IPS DF 6.9 (cell line): ENCODE measurements at regions not wholly inside any gene's neighbourhood (a gene's known extent, or its start where the extent isn't known, plus 50 kb on each side); places are given as distances from the start of the nearest gene placed in this dataset.

Experiments
- DNase-seq: peaks from one replicate; pipeline ENCODE4 v3.0.0-alpha.2; 2013; ENCODE audit warnings: low read depth, low spot score
- H3K27ac ChIP-seq: one replicate; pipeline ENCODE4 v1.5.1; 2013; ENCODE audit warnings: low read length, control low read depth
- H3K27me3 ChIP-seq: 2 replicates; pipeline ENCODE4 v1.6.1; 2013; ENCODE audit warnings: mild to moderate bottlenecking, low read length; ENCODE audit not compliant: control insufficient read depth, insufficient read depth
- H3K36me3 ChIP-seq: 2 replicates; pipeline ENCODE4 v1.6.1; 2013; ENCODE audit warnings: low read length; ENCODE audit not compliant: control insufficient read depth, insufficient read depth
- H3K4me1 ChIP-seq: 2 replicates; pipeline ENCODE4 v1.6.1; 2013; ENCODE audit warnings: low read length; ENCODE audit not compliant: control insufficient read depth, insufficient read depth
- H3K4me3 ChIP-seq: 2 replicates; pipeline ENCODE4 v1.5.1; 2013; ENCODE audit warnings: mild to moderate bottlenecking, low read length
- H3K9me3 ChIP-seq: 2 replicates; pipeline ENCODE4 v1.6.1; 2013; ENCODE audit warnings: low read length, inconsistent platforms; ENCODE audit not compliant: control insufficient read depth, insufficient read depth
- WGBS: extraction: QIAGEN DNeasy Blood & Tissue Kit; methylation state at CpG from one replicate; pipeline ENCODE4 v1.1.7; 2013; ENCODE audit warnings: mixed read lengths, missing lambda C conversion rate; ENCODE audit not compliant: insufficient read length, insufficient coverage; 5-methylcytosine and 5-hydroxymethylcytosine counted together

- H3K4me3 ChIP-seq: no peak overlapping the region
- no CpG with 5 or more reads among the region's 17 CpGs for WGBS
- no peaks in the 10 kb centered on the region for H3K27me3 ChIP-seq
- no peak for DNase-seq
- no peak overlapping the region for H3K27ac ChIP-seq
- no peaks in the 10 kb centered on the region for H3K36me3 ChIP-seq
- H3K9me3 ChIP-seq: peaks cover 8% of the 10 kb centered on the region
- H3K4me1 ChIP-seq: no peaks in the 10 kb centered on the region
Measured at GRCh38 chr17:22570144-22570845, 878.0 kb downstream of the KCNJ18 start.

DNA sequence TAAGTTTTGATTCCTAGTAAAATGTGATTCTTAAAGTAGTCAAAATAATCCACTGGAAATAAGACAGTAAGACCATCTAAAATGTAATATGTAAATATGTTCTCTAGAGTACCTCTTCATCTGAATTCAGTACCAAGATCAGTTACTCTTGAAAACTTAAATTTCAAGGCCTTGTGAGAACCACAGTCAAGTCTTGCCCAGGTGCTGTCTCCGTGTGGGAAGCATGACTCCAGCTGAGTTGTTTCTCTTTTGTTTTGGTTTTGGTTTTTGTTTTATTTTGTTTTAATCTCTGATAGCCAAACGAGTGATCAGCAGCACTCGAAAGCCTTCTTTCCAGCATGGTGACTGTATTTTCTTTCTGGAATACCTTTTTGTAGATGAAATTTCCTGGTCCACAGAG, 907.0 kb downstream of the KCNJ18 start:
- Histone ChIP-seq H3K36me3 (no peaks in the 10 kb centered on the region), H3K27me3 (no peaks in the 10 kb centered on the region), H3K4me1 (no peaks in the 10 kb centered on the region), H3K4me3 (no peak overlapping the region), H3K9me3 (no peaks in the 10 kb centered on the region; the same call in 1 of the 2 replicates), H3K27ac (no peak overlapping the region)
- WGBS: no CpG with 5 or more reads among the region's 3 CpGs
- DNase-seq: no peak

DNA sequence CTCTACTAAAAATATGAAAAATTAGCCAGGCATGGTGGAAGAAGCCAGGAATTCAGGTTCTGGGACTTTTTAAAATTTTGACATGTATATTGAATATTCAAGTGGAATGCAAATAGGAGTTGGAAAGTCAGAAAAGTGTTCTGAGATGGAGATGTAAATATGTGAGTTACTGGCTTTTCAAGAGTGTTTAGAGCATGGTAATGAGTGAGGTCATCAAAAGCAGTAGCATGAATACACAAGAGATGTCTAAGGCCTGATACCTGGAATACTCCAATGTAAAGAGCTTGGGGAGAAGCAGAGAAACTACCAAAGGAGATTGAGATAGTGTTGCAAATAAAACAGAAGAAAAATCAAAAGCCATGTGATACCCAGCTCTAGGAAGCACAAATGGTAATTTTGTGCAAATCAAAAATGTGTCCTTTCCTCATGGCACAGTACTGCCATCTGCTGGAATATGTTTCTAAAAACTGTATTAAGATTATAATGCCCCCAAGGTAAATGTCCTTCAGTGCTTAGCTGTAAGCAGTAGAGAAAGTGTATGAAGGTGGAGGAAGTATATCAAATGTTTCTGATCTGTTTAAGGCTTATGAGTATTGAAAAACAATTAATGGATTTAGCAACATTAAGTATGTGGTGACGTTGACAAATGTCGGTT, 908.4 kb downstream of the KCNJ18 start:
- no peaks in the 10 kb centered on the region for H3K36me3 ChIP-seq

More for the DNA sequence above, 908.4 kb downstream of the KCNJ18 start:
- WGBS: no CpG with 5 or more reads among the region's 2 CpGs
- Histone ChIP-seq H3K4me1 (no peaks in the 10 kb centered on the region), H3K9me3 (no peaks in the 10 kb centered on the region; the same call in 1 of the 2 replicates), H3K27me3 (no peaks in the 10 kb centered on the region), H3K4me3 (no peak overlapping the region), H3K27ac (no peak overlapping the region)
- DNase-seq: peak; percentile 0
